ENCODE measurements at regions not wholly inside any gene's neighbourhood (a gene's known extent, or its start where the extent isn't known, plus 50 kb on each side); places are given as distances from the start of the nearest gene placed in this dataset.
A peak's percentile ranks its signal among the peaks of the same experiment; 100 is the strongest.

DNA sequence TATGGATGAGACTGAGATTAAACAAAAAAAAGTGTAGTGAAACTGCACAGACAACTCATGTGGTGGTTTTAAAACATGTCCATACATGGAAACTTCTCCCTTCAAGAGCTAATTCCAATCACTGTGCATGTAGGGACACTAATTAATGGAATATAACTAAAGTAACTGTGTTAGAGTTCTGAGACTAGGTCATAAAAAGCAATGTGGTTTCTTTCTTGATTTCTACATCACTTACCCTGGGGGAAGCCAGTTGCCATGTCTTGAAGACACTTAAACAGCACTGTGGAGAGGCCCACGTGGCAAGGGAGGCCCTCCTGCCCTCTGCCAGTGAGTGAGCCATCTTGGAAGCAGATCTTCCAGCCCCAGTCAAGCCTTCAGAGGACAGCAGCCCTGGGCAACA is 118.2 kb upstream of the DST start:
- TF ChIP-seq EZH2 (IDR thresholded peaks at IDR 0.05; ENCODE audit: low read length), result no peak
- TF ChIP-seq, protein P1, sequence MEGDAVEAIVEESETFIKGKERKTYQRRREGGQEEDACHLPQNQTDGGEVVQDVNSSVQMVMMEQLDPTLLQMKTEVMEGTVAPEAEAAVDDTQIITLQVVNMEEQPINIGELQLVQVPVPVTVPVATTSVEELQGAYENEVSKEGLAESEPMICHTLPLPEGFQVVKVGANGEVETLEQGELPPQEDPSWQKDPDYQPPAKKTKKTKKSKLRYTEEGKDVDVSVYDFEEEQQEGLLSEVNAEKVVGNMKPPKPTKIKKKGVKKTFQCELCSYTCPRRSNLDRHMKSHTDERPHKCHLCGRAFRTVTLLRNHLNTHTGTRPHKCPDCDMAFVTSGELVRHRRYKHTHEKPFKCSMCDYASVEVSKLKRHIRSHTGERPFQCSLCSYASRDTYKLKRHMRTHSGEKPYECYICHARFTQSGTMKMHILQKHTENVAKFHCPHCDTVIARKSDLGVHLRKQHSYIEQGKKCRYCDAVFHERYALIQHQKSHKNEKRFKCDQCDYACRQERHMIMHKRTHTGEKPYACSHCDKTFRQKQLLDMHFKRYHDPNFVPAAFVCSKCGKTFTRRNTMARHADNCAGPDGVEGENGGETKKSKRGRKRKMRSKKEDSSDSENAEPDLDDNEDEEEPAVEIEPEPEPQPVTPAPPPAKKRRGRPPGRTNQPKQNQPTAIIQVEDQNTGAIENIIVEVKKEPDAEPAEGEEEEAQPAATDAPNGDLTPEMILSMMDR (optimal IDR thresholded peaks at IDR 0.05 in 1 of 3, IDR thresholded peaks at IDR 0.05 in 1 of 3, conservative IDR thresholded peaks at IDR 0.05 in 1 of 3; ENCODE audit: extremely low read depth in 1 of 3, insufficient read depth in 2 of 3, low read length in 3 of 3), result no peak
- peaks cover 3% of the 10 kb centered on the region for H3K9me1 ChIP-seq (ENCODE audit: control insufficient read depth, extremely low read depth, insufficient read depth, low read length)
- DNase-seq (ENCODE audit: low read depth, low spot score), result no peak
- peak overlapping the region; percentile 42 for H3K27ac ChIP-seq (ENCODE audit: control insufficient read depth, insufficient read depth, low read length)
- H4K20me1 ChIP-seq (ENCODE audit: control insufficient read depth, extremely low read depth, insufficient read depth, low read length), result no peaks in the 10 kb centered on the region
- H3K4me2 ChIP-seq (ENCODE audit: control insufficient read depth, extremely low read depth, insufficient read depth, low read depth, low read length), result no peak overlapping the region
- no peak overlapping the region for H3K9ac ChIP-seq (ENCODE audit: control insufficient read depth, extremely low read depth, insufficient read depth, low read length)
- H2AFZ ChIP-seq (ENCODE audit: control insufficient read depth, low read length), result peak overlapping the region; percentile 11
- H3K79me2 ChIP-seq (ENCODE audit: control insufficient read depth, insufficient read depth, low read length), result peaks cover 5% of the 10 kb centered on the region
- dilution Hi-C loops (cut with MboI; ENCODE audit: extremely low pct_ligation_motif_present, low sequenced_read_pairs), result no loop called here
- no peak overlapping the region for H3K4me3 ChIP-seq (ENCODE audit: control insufficient read depth in 2 of 3, extremely low read depth in 1 of 3, insufficient read depth in 2 of 3, low read depth in 1 of 3, low read length in 3 of 3)
- no peaks in the 10 kb centered on the region for H3K9me3 ChIP-seq (ENCODE audit: control insufficient read depth, low read depth, low read length)
- no peaks in the 10 kb centered on the region for H3K27me3 ChIP-seq (ENCODE audit: control insufficient read depth, extremely low read depth, insufficient read depth, low read length)
- H3K4me1 ChIP-seq (ENCODE audit: control insufficient read depth, extremely low read depth, insufficient read depth, low read length), result peaks cover 30% of the 10 kb centered on the region
- no peaks in the 10 kb centered on the region for H3K36me3 ChIP-seq (ENCODE audit: control insufficient read depth in 2 of 2, extremely low read depth in 1 of 2, insufficient read depth in 2 of 2, low read length in 2 of 2)
- no peak for FAIRE-seq

DNA sequence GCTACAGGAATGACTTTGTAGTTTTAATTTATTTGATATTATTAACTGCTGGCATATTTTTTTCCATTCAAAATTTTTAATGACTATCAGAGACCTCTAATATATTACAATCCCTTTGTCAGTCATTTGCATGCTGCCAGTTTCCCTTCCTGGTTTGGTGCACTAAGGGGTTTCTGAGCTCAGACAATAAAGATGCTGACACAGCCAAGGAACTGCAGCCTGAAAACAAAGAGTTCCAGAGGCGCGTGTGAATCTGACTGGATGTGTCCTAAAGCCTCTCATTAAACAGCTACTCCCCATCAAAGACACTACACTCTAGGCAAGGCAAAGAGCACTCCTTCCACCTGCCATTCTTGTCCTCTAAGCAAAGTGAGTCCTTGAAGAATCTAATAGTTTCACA is 116.8 kb upstream of the DST start:
- no peak overlapping the region for H3K4me2 ChIP-seq (ENCODE audit: control insufficient read depth, extremely low read depth, insufficient read depth, low read depth, low read length)
- no peak overlapping the region for H3K4me3 ChIP-seq (ENCODE audit: control insufficient read depth in 2 of 3, extremely low read depth in 1 of 3, insufficient read depth in 2 of 3, low read depth in 1 of 3, low read length in 3 of 3)
- FAIRE-seq (no peak), DNase-seq (ENCODE audit: low read depth, low spot score) (no peak)
- no peaks in the 10 kb centered on the region for H3K9me3 ChIP-seq (ENCODE audit: control insufficient read depth, low read depth, low read length)
- no peaks in the 10 kb centered on the region for H3K27me3 ChIP-seq (ENCODE audit: control insufficient read depth, extremely low read depth, insufficient read depth, low read length)
- H3K27ac ChIP-seq (ENCODE audit: control insufficient read depth, insufficient read depth, low read length), result no peak overlapping the region
- H3K9me1 ChIP-seq (ENCODE audit: control insufficient read depth, extremely low read depth, insufficient read depth, low read length), result peaks cover 3% of the 10 kb centered on the region
- H3K79me2 ChIP-seq (ENCODE audit: control insufficient read depth, insufficient read depth, low read length), result peaks cover 5% of the 10 kb centered on the region
- H2AFZ ChIP-seq (ENCODE audit: control insufficient read depth, low read length), result no peak overlapping the region
- H3K9ac ChIP-seq (ENCODE audit: control insufficient read depth, extremely low read depth, insufficient read depth, low read length), result no peak overlapping the region
- no peaks in the 10 kb centered on the region for H4K20me1 ChIP-seq (ENCODE audit: control insufficient read depth, extremely low read depth, insufficient read depth, low read length)
- dilution Hi-C loops (cut with MboI; ENCODE audit: extremely low pct_ligation_motif_present, low sequenced_read_pairs), result no loop called here
- peaks cover 30% of the 10 kb centered on the region for H3K4me1 ChIP-seq (ENCODE audit: control insufficient read depth, extremely low read depth, insufficient read depth, low read length)
- TF ChIP-seq EZH2 (IDR thresholded peaks at IDR 0.05; ENCODE audit: low read length), result no peak
- TF ChIP-seq, protein P1 (optimal IDR thresholded peaks at IDR 0.05 in 1 of 3, IDR thresholded peaks at IDR 0.05 in 1 of 3, conservative IDR thresholded peaks at IDR 0.05 in 1 of 3; ENCODE audit: extremely low read depth in 1 of 3, insufficient read depth in 2 of 3, low read length in 3 of 3), result no peak
- no peaks in the 10 kb centered on the region for H3K36me3 ChIP-seq (ENCODE audit: control insufficient read depth in 2 of 2, extremely low read depth in 1 of 2, insufficient read depth in 2 of 2, low read length in 2 of 2)
